Psoas muscle (tissue), 7 donors: ENCODE measurements at regions not wholly inside any gene's neighbourhood (a gene's known extent, or its start where the extent isn't known, plus 50 kb on each side); places are given as distances from the start of the nearest gene placed in this dataset.

Experiments
- ATAC-seq, 4 donors: fragments of 200-7000 bp; cut with Tn5 transposase; one replicate each; pipeline ENCODE4 v1.9.1; 2020; ENCODE audit warnings: moderate library complexity in 3 of 4, mild to moderate bottlenecking in 2 of 4
- DNase-seq, 2 donors: peaks; one replicate each; pipeline ENCODE4 v3.0.0-alpha.2; 2020
- H3K27ac ChIP-seq: fragments of 200-600 bp; one replicate; pipeline ENCODE4 v1.8.0; 2022
- H3K27me3 ChIP-seq, 3 donors: fragments of 200-600 bp in 1 of 3; one replicate each; pipeline versions ENCODE4 v1.6.1 to v1.8.0; 2013 to 2022; ENCODE audit warnings: low read length in 2 of 3, mild to moderate bottlenecking in 2 of 3, moderate library complexity in 1 of 3; ENCODE audit not compliant: insufficient read depth in 3 of 3
- H3K36me3 ChIP-seq, 2 donors: fragments of 200-600 bp in 1 of 2; one replicate each; pipeline versions ENCODE4 v1.6.1 to v1.8.0; 2013 to 2022; ENCODE audit warnings: low read depth in 1 of 2, mild to moderate bottlenecking in 1 of 2, moderate library complexity in 1 of 2; ENCODE audit not compliant: insufficient read depth in 1 of 2
- H3K4me1 ChIP-seq: fragments of 200-600 bp; one replicate; pipeline ENCODE4 v1.8.0; 2022
- H3K4me3 ChIP-seq: fragments of 200-600 bp; one replicate; pipeline ENCODE4 v1.8.0; 2022; ENCODE audit warnings: mild to moderate bottlenecking
- H3K9me3 ChIP-seq: fragments of 200-600 bp; one replicate; pipeline ENCODE4 v1.8.0; 2022
- WGBS, 3 donors: extraction: QIAGEN DNeasy Blood & Tissue Kit; methylation state at CpG; one replicate each; pipeline versions ENCODE4 v1.1.6 to v1.1.7; 2013; 5-methylcytosine and 5-hydroxymethylcytosine counted together
- intact Hi-C, 2 donors: fragments of 100-400 bp; cut with DNase I; formaldehyde crosslinking; loops; one replicate each; pipeline versions ENCODE4 v1.11.0 to v1.14.2; 2022
- TF ChIP-seq, protein P1 (sequence below): fragments of 200-600 bp; IDR thresholded peaks from one replicate; pipeline ENCODE4 v1.8.0; 2022; ENCODE audit warnings: antibody characterized with exemption
- donor health status: healthy with polysubstance abuse.
- donor health status: DM: no; HTN: no; CAD: no; lungs with moderate emphysema.
- donor health status: Bipolar disorder and iron deficiency.
- donor health status: healthy.
- donor health status: DM: yes; HTN: yes; CAD: no.
- donor health status: DM: no; HTN: no; CAD: no.
- donor health status: DM: yes; HTN: yes; CAD: no.

DNA sequence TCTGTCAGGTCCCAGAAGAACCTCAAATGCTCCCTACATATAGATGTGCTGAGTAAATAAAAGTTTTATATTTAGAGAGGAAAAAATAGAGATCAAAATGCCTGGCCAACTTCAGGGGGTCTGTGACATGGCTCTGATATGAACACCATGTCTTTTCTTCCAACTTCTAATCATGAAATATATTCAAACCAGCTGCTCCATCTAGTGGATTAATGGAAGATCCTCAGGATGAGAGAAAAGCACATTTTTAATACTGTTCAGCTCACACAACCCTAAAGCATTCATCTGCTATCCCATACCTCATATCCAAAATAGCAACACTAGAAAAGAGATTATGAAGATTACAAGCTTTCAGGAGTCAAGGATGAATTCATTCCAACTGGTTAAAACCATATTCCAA, 56.0 kb upstream of the DOCK9 start:
- DNase-seq = no peak
- ATAC-seq = peak in 2 of 4 donors; percentile 45 to 63
- no peak overlapping the region for H3K27ac ChIP-seq
- TF ChIP-seq, protein P1, sequence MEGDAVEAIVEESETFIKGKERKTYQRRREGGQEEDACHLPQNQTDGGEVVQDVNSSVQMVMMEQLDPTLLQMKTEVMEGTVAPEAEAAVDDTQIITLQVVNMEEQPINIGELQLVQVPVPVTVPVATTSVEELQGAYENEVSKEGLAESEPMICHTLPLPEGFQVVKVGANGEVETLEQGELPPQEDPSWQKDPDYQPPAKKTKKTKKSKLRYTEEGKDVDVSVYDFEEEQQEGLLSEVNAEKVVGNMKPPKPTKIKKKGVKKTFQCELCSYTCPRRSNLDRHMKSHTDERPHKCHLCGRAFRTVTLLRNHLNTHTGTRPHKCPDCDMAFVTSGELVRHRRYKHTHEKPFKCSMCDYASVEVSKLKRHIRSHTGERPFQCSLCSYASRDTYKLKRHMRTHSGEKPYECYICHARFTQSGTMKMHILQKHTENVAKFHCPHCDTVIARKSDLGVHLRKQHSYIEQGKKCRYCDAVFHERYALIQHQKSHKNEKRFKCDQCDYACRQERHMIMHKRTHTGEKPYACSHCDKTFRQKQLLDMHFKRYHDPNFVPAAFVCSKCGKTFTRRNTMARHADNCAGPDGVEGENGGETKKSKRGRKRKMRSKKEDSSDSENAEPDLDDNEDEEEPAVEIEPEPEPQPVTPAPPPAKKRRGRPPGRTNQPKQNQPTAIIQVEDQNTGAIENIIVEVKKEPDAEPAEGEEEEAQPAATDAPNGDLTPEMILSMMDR = peak; percentile 54
- no peaks in the 10 kb centered on the region for H3K36me3 ChIP-seq
- no peaks in the 10 kb centered on the region for H3K9me3 ChIP-seq
- no peaks in the 10 kb centered on the region for H3K27me3 ChIP-seq
- H3K4me3 ChIP-seq = no peak overlapping the region
- no peaks in the 10 kb centered on the region for H3K4me1 ChIP-seq
- intact Hi-C loops = loop anchor here (5.0 to 10.0 kb wide), 4 partner anchors 57 to 199 kb away; partner anchors contain the start of gene DOCK9 (in 1 of the 2)

DNA sequence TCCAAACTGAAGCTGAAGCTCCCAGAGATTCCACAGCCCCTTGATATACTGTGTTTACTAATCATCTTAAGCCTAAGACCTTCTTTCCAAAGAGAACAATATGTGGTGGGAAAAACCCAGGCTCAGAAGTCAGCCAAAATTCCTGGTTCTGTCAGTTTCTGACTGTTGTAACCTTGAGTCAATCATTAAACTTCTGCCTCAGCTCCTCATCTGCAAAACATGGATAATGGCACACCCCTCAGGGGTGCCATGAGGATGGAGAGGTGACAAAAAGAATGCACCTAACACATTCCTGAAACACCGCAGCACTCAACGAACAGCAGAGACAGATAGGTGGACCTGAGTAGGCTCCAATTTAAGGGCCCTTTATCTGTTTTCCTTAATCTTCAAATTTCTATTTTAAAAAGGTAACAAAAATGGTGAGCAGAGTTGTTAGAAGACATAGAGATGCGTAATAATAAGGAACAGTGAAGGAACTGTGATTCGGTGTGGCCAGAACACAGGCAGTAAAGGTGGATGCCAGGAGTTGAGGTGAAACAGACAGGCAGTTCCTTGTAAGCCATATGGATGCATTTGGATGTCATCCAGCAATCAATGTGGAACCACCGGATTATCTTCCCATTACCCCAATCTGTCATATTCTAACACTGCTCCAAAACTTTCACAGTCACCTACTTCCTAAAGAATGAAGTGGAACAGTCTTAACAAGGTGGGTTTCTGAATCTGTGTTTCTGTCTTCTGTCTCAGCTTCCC, 56.6 kb upstream of the DOCK9 start:
- Histone ChIP-seq H3K9me3 (no peaks in the 10 kb centered on the region), H3K27ac (no peak overlapping the region), H3K4me1 (no peaks in the 10 kb centered on the region), H3K27me3 (no peaks in the 10 kb centered on the region), H3K36me3 (no peaks in the 10 kb centered on the region), H3K4me3 (no peak overlapping the region)
- TF ChIP-seq, protein P1 = no peak
- intact Hi-C loops = loop anchor here (5.0 to 10.0 kb wide), 4 partner anchors 57 to 200 kb away; partner anchors contain the start of gene DOCK9 (in 1 of the 2)
- WGBS, 3 donors = 89 to 90% (median 89%) methylated on average over 5 of the region's 5 CpGs
- ATAC-seq = no peak
- no peak for DNase-seq

DNA sequence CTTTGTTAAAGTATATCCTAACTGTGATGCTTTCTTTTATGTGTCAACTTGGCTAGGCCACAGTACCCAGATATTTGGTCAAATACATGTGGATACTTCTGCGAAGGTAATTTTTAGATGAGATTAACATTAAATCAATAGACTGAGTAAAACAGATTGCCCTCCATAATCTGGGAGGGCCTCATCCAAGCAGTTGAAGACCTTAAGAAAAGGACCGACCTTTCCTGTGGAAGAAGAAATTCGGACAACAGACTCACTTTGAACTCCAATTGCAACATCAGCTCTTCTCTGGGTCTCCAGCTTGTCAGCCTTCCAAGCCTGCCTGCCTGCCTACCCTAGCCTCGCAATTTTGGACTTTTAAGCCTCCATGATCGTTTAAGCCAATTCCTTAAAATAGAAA, 57.9 kb upstream of the DOCK9 start:
- Histone ChIP-seq H3K27ac (no peak overlapping the region), H3K36me3 (no peaks in the 10 kb centered on the region), H3K4me3 (no peak overlapping the region), H3K9me3 (no peaks in the 10 kb centered on the region), H3K27me3 (no peaks in the 10 kb centered on the region), H3K4me1 (no peaks in the 10 kb centered on the region)
- TF ChIP-seq, protein P1 = no peak
- no peak for ATAC-seq
- 95 to 98% (median 96%) methylated on average over 5 of the region's 5 CpGs for WGBS, 3 donors
- no peak for DNase-seq
- intact Hi-C loops = loop anchor here (10.0 kb wide), 2 partner anchors 161 to 201 kb away; no protein-coding TSS in a partner anchor

DNA sequence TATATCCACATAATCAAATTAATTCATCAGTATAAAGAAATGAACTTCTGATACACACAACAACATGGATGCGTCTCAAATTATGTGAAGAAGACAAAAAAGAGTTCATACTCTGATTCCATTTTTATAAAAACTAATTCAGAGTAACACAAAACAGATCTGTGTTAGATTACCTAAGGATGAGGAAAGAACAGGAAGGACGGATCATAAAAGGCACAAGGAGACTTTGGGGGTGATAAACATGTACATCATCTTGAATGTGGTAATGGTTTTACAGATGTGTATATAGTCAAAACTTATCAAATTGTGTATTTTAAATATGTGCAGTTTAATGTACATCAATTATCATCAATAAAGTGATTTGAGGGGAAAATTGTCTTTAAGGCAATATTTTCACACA, 59.9 kb upstream of the DOCK9 start:
- Histone ChIP-seq H3K27ac (no peak overlapping the region), H3K27me3 (no peaks in the 10 kb centered on the region), H3K9me3 (no peaks in the 10 kb centered on the region), H3K36me3 (no peaks in the 10 kb centered on the region), H3K4me1 (no peaks in the 10 kb centered on the region), H3K4me3 (no peak overlapping the region)
- intact Hi-C loops = loop anchor here (10.0 kb wide), 2 partner anchors 163 to 203 kb away; no protein-coding TSS in a partner anchor
- TF ChIP-seq, protein P1 = no peak
- no peak for ATAC-seq
- 71 to 98% (median 95%) methylated on average over 2 of the region's 2 CpGs for WGBS, 3 donors
- no peak for DNase-seq
